ACC112 (cell line): ENCODE measurements at regions not wholly inside any gene's neighbourhood (a gene's known extent, or its start where the extent isn't known, plus 50 kb on each side); places are given as distances from the start of the nearest gene placed in this dataset.
"Not testable (repeated sequence)": the region's sequence is repeated elsewhere in the genome, so short reads cannot be mapped to it uniquely, and the experiment has no call there.

Source experiments
- H2AFZ ChIP-seq: fragments of 200-600 bp; sonication (generic); one replicate; pipeline ENCODE4 v1.6.0; 2017; ENCODE audit warnings: antibody characterized with exemption, low read length; ENCODE audit not compliant: unreplicated experiment
- H3K27ac ChIP-seq: fragments of 200-600 bp; sonication (generic); 2 replicates; pipeline ENCODE4 v1.5.1; 2014; ENCODE audit warnings: low read depth, mild to moderate bottlenecking, antibody characterized with exemption, low read length, moderate library complexity
- H3K27me3 ChIP-seq: fragments of 200-600 bp; sonication (generic); 2 replicates; pipeline ENCODE4 v1.6.1; 2014; ENCODE audit warnings: mild to moderate bottlenecking, antibody characterized with exemption, low read length, moderate library complexity, mixed read lengths; ENCODE audit not compliant: insufficient read depth
- H3K36me3 ChIP-seq: fragments of 200-600 bp; sonication (generic); 2 replicates; pipeline ENCODE4 v1.6.1; 2016; ENCODE audit warnings: mild to moderate bottlenecking, antibody characterized with exemption, low read length, moderate library complexity, mixed read lengths; ENCODE audit not compliant: insufficient read depth
- H3K4me1 ChIP-seq: fragments of 200-600 bp; sonication (generic); one replicate; pipeline ENCODE4 v1.6.1; 2016; ENCODE audit warnings: low read length, mixed read lengths; ENCODE audit not compliant: insufficient read depth, unreplicated experiment, control insufficient read depth
- H3K4me3 ChIP-seq: fragments of 200-600 bp; sonication (generic); 2 replicates; pipeline ENCODE4 v1.5.1; 2014; ENCODE audit warnings: mild to moderate bottlenecking, low read depth, low read length
- H3K79me2 ChIP-seq: fragments of 200-600 bp; sonication (generic); one replicate; pipeline ENCODE4 v1.6.0; 2016; ENCODE audit warnings: low read length; ENCODE audit not compliant: control insufficient read depth, unreplicated experiment, insufficient read depth

- not testable (repeated sequence) for H2AFZ ChIP-seq, H3K27me3 ChIP-seq, H3K79me2 ChIP-seq
These were observed 177.2 kb downstream of the LMLN start for GRCh38 chr3:198137038-198137835.

DNA sequence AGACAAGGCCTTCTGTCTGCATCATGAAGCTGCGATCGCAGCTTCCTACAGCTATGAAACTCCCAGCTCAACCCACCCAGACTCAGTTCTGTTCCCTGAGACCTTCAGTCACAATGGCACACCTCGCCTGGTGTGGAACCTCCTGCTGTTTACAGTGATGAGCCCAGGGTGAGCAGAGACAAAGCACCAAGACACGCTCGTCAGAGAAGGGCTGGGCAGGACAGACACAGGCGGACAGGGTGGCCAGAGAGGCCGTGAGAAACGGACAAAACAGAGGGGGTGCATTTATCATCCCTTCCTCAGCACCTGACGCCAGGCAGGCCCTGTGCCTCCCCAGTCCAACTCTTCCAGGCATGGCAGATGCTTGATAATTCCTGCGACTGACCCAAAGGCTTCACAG is 178.2 kb downstream of the LMLN start:
- not testable (repeated sequence) for H2AFZ ChIP-seq, H3K27me3 ChIP-seq, H3K4me1 ChIP-seq, H3K27ac ChIP-seq, H3K79me2 ChIP-seq, H3K4me3 ChIP-seq, H3K36me3 ChIP-seq

More at GRCh38 chr3:198137038-198137835, 177.2 kb downstream of the LMLN start:
- not testable (repeated sequence) for H3K4me1 ChIP-seq, H3K27ac ChIP-seq, H3K36me3 ChIP-seq, H3K4me3 ChIP-seq

- H3K4me3 ChIP-seq, H2AFZ ChIP-seq, H3K79me2 ChIP-seq, H3K27me3 ChIP-seq, H3K27ac ChIP-seq, H3K4me1 ChIP-seq, H3K36me3 ChIP-seq: not testable (repeated sequence)
These were observed 179.0 kb downstream of the LMLN start for GRCh38 chr3:198139037-198139436.

DNA sequence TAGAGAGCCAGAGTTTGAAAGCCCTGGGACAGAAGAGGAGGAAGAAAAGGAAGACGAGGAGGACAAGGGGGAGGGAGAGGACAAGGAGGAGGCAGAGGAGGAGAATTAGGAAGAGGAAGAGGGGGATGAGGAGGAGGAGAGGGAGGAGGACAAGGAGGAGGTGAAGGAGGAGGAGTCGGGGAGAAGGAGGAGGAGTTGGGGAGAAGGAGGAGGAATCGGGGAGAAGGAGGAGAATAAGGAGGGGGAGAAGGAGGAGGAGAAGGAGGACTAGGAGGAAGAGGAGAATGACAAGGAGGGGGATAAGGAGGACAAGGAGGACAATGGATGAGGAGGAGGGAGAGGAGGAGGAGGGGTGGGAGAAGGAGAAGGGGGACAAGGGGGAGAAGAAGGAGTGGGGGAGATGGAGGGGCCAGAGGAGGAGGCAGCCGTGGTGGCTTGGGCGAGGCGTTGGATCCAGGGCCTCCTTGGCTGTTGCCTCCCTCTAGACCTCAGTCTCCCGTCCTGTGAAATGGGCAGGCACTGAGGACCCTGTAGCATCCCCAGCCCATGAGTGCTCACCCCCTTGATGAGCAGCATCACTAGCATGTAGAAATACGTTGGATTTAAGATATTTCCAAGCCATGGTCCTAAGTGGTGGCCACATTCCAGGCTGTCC is 179.6 kb downstream of the LMLN start:
- not testable (repeated sequence) for H3K27me3 ChIP-seq, H2AFZ ChIP-seq, H3K79me2 ChIP-seq, H3K4me3 ChIP-seq, H3K36me3 ChIP-seq, H3K4me1 ChIP-seq, H3K27ac ChIP-seq

DNA sequence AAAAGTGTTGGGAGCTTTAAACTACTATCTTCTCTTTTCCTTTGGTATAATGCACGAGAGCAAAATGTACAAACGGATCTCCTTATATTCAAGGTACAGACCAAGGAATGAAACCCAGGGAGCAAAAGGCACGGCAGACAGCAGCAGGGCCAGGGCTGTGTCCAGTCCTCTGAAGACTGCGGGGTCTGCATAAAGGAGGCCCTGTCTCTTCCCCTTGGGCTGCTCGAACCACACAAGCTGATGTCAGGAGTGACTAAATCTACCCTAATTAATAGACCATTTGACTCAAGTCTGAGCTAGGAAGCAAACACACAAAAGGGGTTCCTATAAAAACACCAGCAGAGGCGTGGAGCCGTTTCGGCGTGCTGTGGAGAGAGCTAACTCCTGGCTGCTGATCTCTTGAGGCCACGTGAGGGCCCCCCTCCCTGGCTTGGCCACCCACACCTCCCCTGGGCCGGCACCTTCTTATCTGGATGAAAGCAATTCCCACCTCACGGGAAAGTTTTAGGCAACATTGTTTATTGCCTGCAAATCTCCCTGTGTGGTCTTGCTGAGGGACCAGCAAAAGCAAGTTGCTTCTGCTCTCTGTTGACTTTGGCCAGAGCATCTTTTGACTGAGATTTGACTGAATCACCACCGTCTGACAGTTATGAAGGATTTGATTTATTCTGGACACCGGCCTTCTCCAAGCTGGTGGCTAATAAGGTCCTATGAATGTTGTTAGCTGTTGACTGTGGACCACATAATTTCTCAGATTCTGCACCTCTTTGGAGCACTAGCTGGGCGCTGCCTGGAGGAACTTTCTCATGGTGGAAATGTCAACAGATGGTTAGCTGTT is 183.5 kb downstream of the LMLN start:
- H3K27me3 ChIP-seq, H3K36me3 ChIP-seq, H3K27ac ChIP-seq, H3K4me3 ChIP-seq, H3K79me2 ChIP-seq, H2AFZ ChIP-seq, H3K4me1 ChIP-seq: not testable (repeated sequence)

DNA sequence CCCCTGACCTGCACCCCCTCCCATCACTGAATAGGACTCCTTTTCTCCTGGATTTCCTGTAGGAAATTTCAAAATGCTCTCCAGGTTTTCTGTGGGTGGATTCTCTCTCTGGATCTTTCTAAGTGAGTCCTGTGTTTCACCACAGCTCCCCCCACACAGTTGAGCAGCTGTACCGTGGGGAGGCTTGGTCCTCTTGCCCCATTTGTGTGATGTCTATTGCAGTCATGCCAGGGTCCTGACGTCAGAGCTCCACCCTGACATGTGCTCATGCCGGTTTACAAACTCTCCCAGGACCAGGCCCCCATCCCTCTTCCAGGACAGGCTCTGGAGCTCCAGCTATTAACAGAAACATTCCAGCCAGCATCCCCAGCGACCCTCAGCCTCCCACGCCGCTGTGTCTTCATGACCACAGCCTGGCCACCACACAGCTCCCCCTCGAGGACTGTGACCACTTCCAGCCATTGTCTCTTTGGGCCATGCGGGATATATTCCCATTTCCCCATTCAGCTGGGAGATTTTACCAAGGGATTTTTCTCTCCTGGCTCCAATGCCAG is 185.3 kb downstream of the LMLN start:
- H3K4me1 ChIP-seq, H3K4me3 ChIP-seq, H3K27ac ChIP-seq, H3K79me2 ChIP-seq, H2AFZ ChIP-seq, H3K27me3 ChIP-seq, H3K36me3 ChIP-seq: not testable (repeated sequence)

GRCh38 chr3:198146070-198146469 is 186.1 kb downstream of the LMLN start:
- not testable (repeated sequence) for H3K79me2 ChIP-seq, H3K4me3 ChIP-seq, H2AFZ ChIP-seq, H3K4me1 ChIP-seq, H3K27me3 ChIP-seq, H3K36me3 ChIP-seq, H3K27ac ChIP-seq

- not testable (repeated sequence) for H3K36me3 ChIP-seq, H3K4me3 ChIP-seq, H3K4me1 ChIP-seq, H2AFZ ChIP-seq, H3K27ac ChIP-seq, H3K79me2 ChIP-seq, H3K27me3 ChIP-seq
These were observed 186.6 kb downstream of the LMLN start for GRCh38 chr3:198146559-198147164.

- not testable (repeated sequence) for H3K27ac ChIP-seq, H3K4me1 ChIP-seq, H3K79me2 ChIP-seq, H2AFZ ChIP-seq, H3K27me3 ChIP-seq, H3K36me3 ChIP-seq, H3K4me3 ChIP-seq
These were observed 187.2 kb downstream of the LMLN start for GRCh38 chr3:198147213-198147612.

- not testable (repeated sequence) for H2AFZ ChIP-seq, H3K27ac ChIP-seq, H3K4me3 ChIP-seq, H3K36me3 ChIP-seq, H3K79me2 ChIP-seq, H3K4me1 ChIP-seq, H3K27me3 ChIP-seq
These were observed 188.0 kb downstream of the LMLN start for GRCh38 chr3:198147993-198148392.
